ENCODE measurements at regions not wholly inside any gene's neighbourhood (a gene's known extent, or its start where the extent isn't known, plus 50 kb on each side); places are given as distances from the start of the nearest gene placed in this dataset.

- no peak overlapping the region for H2BK15ac ChIP-seq (ENCODE audit: low read length)
- peaks cover 4% of the 10 kb centered on the region; the same call in 1 of the 2 replicates for H3K23me2 ChIP-seq (ENCODE audit: low read depth, low read length)
- no peak overlapping the region for H4K91ac ChIP-seq (replicated peaks; ENCODE audit: insufficient read length, low read length)
- no peaks in the 10 kb centered on the region for H3K4me1 ChIP-seq (replicated peaks in 1 of 4; ENCODE audit: control insufficient read depth in 3 of 4, insufficient read depth in 4 of 4, low read length in 3 of 4)
- H3K18ac ChIP-seq (ENCODE audit: extremely low read depth, low read length) = no peak overlapping the region
- no peak overlapping the region for H3K4me2 ChIP-seq (ENCODE audit: insufficient read depth in 1 of 2, low read depth in 2 of 2, low read length in 2 of 2)
- H4K8ac ChIP-seq (ENCODE audit: extremely low read depth, insufficient read depth, low read length) = no peak overlapping the region
- FAIRE-seq (no peak), DNase-seq (ENCODE audit: low read depth in 1 of 2, low spot score in 2 of 2) (no peak)
- H2BK120ac ChIP-seq (replicated peaks; ENCODE audit: low read depth, low read length) = no peak overlapping the region
- ChIA-PET CTCF (ENCODE audit: partially characterized antibody) (no interaction called here), POLR2A (ENCODE audit: partially characterized antibody) (no interaction called here)
- no peak overlapping the region for H2BK5ac ChIP-seq (ENCODE audit: low read depth, low read length)
- H3K23ac ChIP-seq (ENCODE audit: insufficient read length) = no peak overlapping the region
- no peak overlapping the region for H3K56ac ChIP-seq (replicated peaks; ENCODE audit: insufficient read length, low read depth, low read length)
- no peak overlapping the region for H2AFZ ChIP-seq (ENCODE audit: low read length)
- no peaks in the 10 kb centered on the region for H3K79me2 ChIP-seq (ENCODE audit: control insufficient read depth in 1 of 2, insufficient read depth in 2 of 2, low read length in 2 of 2)
- H2AK5ac ChIP-seq (ENCODE audit: low read depth, low read length) = no peak overlapping the region
- WGBS, 2 experiments (ENCODE audit: extremely low coverage in 1 of 2, insufficient coverage in 1 of 2, insufficient read length in 1 of 2, insufficient replicate concordance in 2 of 2, low coverage in 1 of 2, low lambda C conversion rate in 2 of 2, missing lambda C conversion rate in 1 of 2) = 89% methylated on average over 2 of the region's 2 CpGs; no CpG with 5 or more reads in 1 of the 2 experiments
- no peak overlapping the region for H3K14ac ChIP-seq (ENCODE audit: insufficient read length)
- H3K27ac ChIP-seq (ENCODE audit: low read depth, low read length) = no peak overlapping the region
- H3K27me3 ChIP-seq (replicated peaks in 1 of 4; ENCODE audit: control insufficient read depth in 3 of 4, extremely low read depth in 1 of 4, insufficient read depth in 3 of 4, low read length in 3 of 4) = no peaks in the 10 kb centered on the region
- peaks cover 0 to 3% of the 10 kb centered on the region in 2 experiments; a peak in 1 of 4 replicates for H3K9me3 ChIP-seq (ENCODE audit: insufficient read depth in 2 of 2, low read depth in 1 of 2, low read length in 1 of 2)
- H3K79me1 ChIP-seq (ENCODE audit: low read depth, low read length) = no peaks in the 10 kb centered on the region
- H3K9ac ChIP-seq (replicated peaks in 1 of 4; ENCODE audit: extremely low read depth in 1 of 4, low read depth in 3 of 4, low read length in 3 of 4) = no peak overlapping the region
- no peak overlapping the region for H2BK20ac ChIP-seq (ENCODE audit: low read length)
- H4K5ac ChIP-seq (ENCODE audit: insufficient read length, low read depth, low read length) = no peak overlapping the region
- no peak overlapping the region for H3K4me3 ChIP-seq (ENCODE audit: extremely low read depth in 1 of 4, insufficient read depth in 2 of 4, low read depth in 3 of 4, low read length in 4 of 4)
- no peak overlapping the region for H2BK12ac ChIP-seq (ENCODE audit: low read depth, low read length)
- H4K20me1 ChIP-seq (replicated peaks in 1 of 2; ENCODE audit: control insufficient read depth in 1 of 2, insufficient read depth in 2 of 2, low read length in 2 of 2) = no peaks in the 10 kb centered on the region
- H3K4ac ChIP-seq (replicated peaks; ENCODE audit: insufficient read length, low read depth, low read length) = no peak overlapping the region
- no peaks in the 10 kb centered on the region for H3K36me3 ChIP-seq (ENCODE audit: control insufficient read depth in 2 of 4, insufficient read depth in 4 of 4, low read length in 3 of 4)
- TF ChIP-seq USF2 (IDR thresholded peaks at IDR 0.05; ENCODE audit: low read length) (no peak), CBX5 (IDR thresholded peaks at IDR 0.05; ENCODE audit: low read depth, low read length) (no peak), ATF3 (IDR thresholded peaks at IDR 0.05; ENCODE audit: insufficient read depth, low read depth, low read length) (no peak), MAFK (IDR thresholded peaks at IDR 0.05; ENCODE audit: low read depth, low read length) (no peak), POU5F1 (IDR thresholded peaks at IDR 0.05; ENCODE audit: low read depth, low read length) (no peak), KDM5A (IDR thresholded peaks at IDR 0.05; ENCODE audit: low read length) (no peak), NRF1 (IDR thresholded peaks at IDR 0.05; ENCODE audit: low read depth, low read length) (no peak), POLR2AphosphoS5 (IDR thresholded peaks at IDR 0.05; ENCODE audit: low read depth, low read length) (no peak), MAX (IDR thresholded peaks at IDR 0.05) (no peak), EZH2 (IDR thresholded peaks at IDR 0.05; ENCODE audit: low read depth, low read length, severe bottlenecking) (no peak), GTF2F1 (IDR thresholded peaks at IDR 0.05; ENCODE audit: borderline replicate concordance, low read depth, low read length) (no peak), JUN (IDR thresholded peaks at IDR 0.05; ENCODE audit: low read depth, low read length) (no peak), RNF2 (IDR thresholded peaks at IDR 0.05; ENCODE audit: borderline replicate concordance, low read depth, low read length, missing control alignments, poor library complexity, severe bottlenecking) (no peak)
Measured at GRCh38 chr2:236988216-236988615, 97.5 kb upstream of the COPS8 start.

Data from H1 (cell line).